Activated CD4-positive, alpha-beta T cell treated with anti-CD3 and anti-CD28 coated beads, Interleukin-2, amount 50 U/mL, for 4 hours (primary cell): ENCODE measurements at regions not wholly inside any gene's neighbourhood (a gene's known extent, or its start where the extent isn't known, plus 50 kb on each side); places are given as distances from the start of the nearest gene placed in this dataset.
A peak's percentile ranks its signal among the peaks of the same experiment; 100 is the strongest.

Experiments used
- DNase-seq, 2 experiments: peaks; one replicate each; pipeline ENCODE4 v3.0.0-alpha.2; 2020

DNA sequence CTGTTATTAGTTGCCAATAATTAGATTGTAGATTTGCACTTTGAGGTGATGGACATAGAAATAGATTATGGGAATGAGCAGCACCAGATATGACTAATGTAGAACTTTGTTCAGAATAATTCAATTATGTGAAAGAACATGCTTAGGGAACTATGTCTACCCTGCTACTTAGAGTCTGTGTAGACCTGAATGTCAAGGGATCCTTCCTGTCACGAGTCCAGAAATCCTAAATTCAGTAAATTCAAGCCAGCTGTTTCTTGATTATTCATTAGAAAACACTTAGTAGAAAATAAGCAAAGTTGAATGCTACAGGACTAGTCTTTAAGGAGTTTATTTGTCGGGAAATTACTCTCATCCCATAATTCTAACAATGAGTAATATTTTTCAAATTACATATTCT lies 887.3 kb upstream of the SEMA6A start:
- no peak for DNase-seq

DNA sequence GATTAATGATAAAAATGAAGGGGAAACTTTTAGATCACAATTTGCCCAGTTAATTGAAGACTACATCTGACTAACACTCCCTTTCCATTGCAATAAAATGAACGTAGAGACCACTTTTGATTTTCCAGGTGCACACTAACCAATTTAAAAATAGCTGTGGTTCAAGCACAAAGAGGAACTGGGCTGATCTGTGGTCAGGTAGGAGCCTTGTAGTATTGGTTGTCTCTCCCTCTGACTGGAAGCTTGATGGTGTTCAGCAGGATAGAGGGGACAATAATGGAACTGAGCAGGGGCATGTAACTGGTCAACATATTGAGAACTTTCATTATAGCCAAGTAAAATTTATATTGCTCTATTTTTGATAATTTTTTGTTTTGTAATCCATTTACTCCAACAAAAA lies 886.8 kb upstream of the SEMA6A start:
- no peak for DNase-seq

- DNase-seq, result no peak
These were observed 883.0 kb upstream of the SEMA6A start for GRCh38 chr5:117457656-117458055.

DNA sequence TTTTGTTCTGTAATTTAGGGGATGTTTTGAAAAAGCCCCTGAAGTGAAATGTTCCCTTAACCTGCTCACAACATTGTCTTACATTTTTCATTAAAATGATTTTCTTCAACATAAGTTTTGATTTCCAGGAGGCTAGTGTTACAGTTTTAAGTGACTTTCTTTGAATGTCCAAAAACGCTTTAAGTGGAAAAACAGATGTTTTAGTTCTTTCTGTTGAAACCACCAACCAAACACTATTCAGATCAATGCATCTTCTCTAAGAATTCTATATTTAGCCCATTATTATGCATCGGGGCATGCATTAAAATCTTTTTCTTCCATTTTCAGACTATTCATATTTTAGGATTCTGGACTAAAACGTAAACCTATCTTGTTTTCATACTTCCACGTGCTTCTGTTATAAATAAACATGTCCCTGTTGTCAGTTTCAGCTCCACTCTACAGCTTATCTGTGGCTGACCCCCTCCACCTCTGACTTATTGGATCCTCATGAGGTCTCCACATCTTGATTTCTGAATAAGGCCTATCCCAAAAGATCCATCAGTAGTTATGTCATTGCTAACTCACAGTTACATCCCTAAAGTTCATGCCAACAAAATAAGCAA lies 882.3 kb upstream of the SEMA6A start:
- no peak for DNase-seq

GRCh38 chr5:117455236-117456233 lies 880.9 kb upstream of the SEMA6A start:
- DNase-seq, result no peak

DNA sequence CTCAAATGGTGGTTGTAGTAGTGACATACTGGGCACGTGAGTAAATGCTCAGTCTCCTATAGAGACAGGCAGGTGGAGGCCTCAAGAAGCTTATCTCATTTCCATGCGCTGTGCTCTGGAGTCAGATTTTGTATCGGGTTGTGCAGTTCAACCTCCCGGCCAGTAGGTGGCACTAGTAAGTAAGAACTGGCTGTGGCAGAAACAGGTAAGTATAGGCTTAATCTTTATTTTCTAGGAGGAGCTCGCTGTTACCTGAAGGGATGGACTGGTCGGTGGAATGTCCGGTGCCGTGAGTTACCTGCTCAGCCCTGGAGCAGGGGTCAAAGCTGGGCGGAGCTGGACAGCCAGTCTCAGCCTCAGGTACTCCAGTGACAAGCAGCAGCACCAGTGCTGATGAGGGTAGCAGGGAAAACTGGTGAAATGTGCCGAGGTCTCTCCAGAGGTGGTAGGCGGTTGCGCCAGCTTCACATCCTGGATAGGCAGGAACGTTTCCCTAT lies 880.1 kb upstream of the SEMA6A start:
- DNase-seq, result peak; percentile 12 to 23

DNA sequence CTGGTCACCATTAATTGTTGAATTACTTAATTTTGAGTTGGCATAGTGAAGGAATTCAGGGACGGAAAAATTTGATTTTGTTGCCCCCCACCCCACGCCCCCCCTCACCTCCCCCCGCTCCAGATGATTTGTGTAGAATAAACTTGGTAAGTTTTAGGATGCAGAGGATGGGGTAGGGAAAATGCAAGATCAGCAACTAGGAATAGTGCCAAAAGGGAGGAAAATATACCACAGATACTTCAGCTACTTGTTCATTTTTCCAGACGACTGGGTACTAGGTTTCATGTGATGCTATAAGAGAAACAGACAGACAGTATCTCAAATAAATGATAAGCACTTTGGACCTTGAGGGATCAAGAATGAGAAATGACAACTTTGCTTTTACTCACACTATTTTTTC lies 862.2 kb upstream of the SEMA6A start:
- DNase-seq, result no peak

- DNase-seq, result no peak
These were observed 860.6 kb upstream of the SEMA6A start for GRCh38 chr5:117435203-117435602.

GRCh38 chr5:117434254-117434653 lies 859.6 kb upstream of the SEMA6A start:
- no peak for DNase-seq

DNA sequence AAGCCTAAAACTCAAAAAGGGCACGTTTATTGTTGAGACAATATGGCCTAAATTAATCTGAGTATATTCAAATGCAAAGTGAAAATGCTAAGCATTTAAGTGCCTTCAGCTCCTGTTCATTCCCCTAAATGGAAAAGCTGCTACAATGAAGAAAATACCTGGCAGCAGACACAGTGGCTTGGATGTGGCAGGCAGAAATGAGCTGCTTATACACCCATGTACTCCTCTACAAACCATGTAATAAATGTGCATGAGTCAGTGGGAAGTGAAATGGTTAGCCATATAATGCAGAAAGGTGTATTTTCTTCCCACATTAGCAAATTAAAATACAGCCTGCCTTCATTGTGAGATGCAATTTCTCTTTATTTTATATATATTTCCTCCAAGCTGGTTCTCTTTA lies 859.2 kb upstream of the SEMA6A start:
- no peak for DNase-seq

DNA sequence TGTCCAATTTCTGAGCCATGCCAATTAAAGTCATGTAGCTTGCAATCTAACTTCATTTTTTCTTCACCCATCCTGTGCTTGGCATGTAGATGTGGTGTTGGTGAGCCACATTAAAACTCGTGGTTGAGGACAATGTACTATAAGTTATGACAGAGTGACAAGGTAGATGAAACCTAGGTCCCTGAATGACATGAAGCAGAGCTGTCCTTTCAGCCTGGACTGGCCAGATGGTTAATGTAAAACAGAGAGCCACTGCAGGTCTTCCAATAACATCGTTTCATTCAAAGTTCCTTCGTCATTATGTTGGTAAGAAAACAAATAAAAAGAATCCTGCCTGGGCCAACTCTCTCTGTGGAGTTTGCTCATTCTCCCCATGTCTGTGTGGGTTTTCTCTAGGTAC lies 856.5 kb upstream of the SEMA6A start:
- no peak for DNase-seq

- no peak for DNase-seq
These were observed 850.5 kb upstream of the SEMA6A start for GRCh38 chr5:117425163-117425562.

GRCh38 chr5:117424559-117424958 lies 849.9 kb upstream of the SEMA6A start:
- DNase-seq, result no peak

DNA sequence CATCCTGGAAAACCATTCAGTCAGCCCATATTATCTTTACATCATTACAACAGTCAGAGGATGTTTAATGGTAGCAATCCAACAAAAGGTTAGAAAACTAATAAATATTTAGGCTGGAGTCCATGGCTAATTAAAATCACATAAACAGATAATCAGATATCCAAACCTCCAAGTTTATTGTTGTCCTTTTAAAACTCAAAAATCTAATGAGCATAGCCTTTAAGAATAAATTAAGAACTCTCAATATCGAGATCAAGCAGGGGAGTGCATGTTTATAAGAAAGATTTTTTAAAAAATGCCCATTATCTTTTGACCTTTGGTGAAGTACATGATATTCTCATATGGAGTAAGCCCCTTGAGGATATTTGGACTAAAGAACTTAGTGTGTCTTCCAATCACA lies 842.9 kb upstream of the SEMA6A start:
- no peak for DNase-seq

- no peak for DNase-seq
These were observed 840.3 kb upstream of the SEMA6A start for GRCh38 chr5:117414926-117415325.

DNA sequence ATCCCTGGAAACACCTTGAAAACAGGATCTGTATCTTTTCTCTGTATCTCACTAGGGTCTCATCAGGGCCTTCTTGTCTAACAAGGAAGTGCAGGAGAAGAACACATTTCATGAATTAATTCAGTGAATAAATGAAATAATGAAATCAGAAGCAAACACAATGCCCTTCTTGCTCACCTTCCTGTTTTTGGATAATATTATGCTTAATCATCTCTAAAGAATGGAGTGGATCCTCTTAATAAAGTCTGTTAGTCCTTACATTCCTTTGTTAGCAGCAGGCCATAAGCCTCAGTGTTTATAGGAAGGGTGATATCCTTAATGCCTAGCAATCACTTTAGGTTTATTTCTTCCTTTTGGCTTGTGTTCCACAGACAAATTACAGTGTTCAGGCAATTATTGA lies 837.1 kb upstream of the SEMA6A start:
- no peak for DNase-seq

DNA sequence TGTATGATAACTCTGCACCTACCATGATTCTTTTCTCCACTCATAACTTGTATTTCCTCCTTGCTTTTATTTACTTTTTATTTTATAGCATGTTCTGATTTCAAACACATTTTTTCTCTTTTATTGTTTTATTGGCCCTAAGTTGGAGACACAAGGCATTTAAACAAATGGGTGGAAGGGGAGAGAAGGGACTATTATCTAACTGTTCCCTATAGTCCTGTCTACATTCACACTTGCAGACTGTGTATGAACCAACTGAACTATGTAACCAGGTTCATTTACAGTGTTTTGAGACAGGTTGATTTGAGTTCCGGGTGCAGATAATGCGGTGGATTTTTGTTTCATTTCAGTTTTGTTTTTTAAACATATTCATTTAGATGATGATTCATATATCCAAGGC lies 830.6 kb upstream of the SEMA6A start:
- no peak for DNase-seq

GRCh38 chr5:117394506-117395157 lies 820.0 kb upstream of the SEMA6A start:
- no peak for DNase-seq

DNA sequence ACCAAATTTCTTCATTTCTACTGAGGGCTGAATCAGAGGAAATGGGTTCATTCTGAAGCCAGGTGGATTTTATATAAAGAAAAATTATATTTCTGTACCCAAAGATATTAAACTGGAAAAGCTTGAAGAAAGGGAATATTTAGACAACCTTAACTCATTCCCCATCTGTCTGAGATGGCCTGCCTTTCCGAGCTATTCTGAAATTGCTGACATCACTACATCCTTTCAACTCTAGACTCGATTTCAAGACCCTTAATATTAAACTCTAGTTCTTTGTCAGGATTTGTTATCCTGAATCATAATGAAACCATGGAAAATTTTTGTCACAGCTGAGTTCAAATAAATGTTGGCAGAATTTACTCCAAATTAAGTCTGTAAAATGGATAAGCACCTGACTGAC lies 818.5 kb upstream of the SEMA6A start:
- no peak for DNase-seq

DNA sequence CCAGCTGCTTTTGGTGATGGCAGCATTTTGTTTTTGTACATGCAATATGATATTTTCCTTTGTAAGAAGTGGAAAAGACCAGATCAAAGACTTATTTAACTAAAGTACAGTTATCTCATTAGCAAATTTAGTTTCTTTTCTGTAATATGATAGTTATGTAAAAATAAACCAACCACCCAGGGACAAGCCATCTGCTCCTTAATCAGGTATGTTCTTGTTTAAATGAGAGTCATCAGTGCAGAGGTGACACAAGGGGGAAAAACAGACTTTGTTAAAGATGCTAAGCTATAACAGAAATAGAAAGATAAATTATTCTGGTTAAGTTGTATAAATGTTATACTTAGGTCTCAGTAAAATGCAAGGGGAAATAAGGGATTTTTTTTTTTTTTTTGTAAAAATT lies 805.7 kb upstream of the SEMA6A start:
- no peak for DNase-seq

GRCh38 chr5:117379521-117379920 lies 804.9 kb upstream of the SEMA6A start:
- DNase-seq, result no peak

DNA sequence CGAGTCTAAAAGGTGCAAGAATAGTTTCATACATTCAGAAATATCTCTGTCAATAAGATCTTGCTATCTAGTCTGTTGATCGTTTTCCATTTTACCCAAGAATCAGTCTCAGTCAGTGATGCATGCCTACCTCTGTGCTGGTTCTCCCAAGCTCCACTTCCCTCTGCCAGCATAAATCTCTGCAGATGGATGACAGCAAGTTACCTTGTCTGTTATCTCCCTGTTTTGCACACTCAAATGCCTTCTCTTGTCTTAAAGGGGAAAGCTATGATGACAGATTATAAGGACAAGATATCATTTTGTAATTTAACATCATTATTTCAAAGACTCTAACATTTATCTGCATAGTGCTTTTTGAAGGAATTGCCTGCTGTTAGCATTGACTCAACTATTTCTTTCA lies 802.1 kb upstream of the SEMA6A start:
- DNase-seq, result no peak

- DNase-seq, result no peak
These were observed 785.3 kb upstream of the SEMA6A start for GRCh38 chr5:117359895-117360294.

- no peak for DNase-seq
These were observed 783.3 kb upstream of the SEMA6A start for GRCh38 chr5:117357886-117358285.
